ENCODE measurements at regions not wholly inside any gene's neighbourhood (a gene's known extent, or its start where the extent isn't known, plus 50 kb on each side); places are given as distances from the start of the nearest gene placed in this dataset.

GRCh38 chr5:58122848-58123392 is 337.0 kb downstream of the PLK2 start:
- TF ChIP-seq CTCF (IDR thresholded peaks at IDR 0.05) (no peak), POLR2A (IDR thresholded peaks at IDR 0.05) (no peak)

All from breast epithelium (tissue), 3 donors.